D341Med (cell line): ENCODE measurements at regions not wholly inside any gene's neighbourhood (a gene's known extent, or its start where the extent isn't known, plus 50 kb on each side); places are given as distances from the start of the nearest gene placed in this dataset.

Experiments used
- DNase-seq: peaks from one replicate; pipeline ENCODE4 v3.0.0; 2012; ENCODE audit warnings: low spot score

- DNase-seq, result no peak
Measured at GRCh38 chr3:67704322-67704721, 49.9 kb upstream of the SUCLG2 start.
